GM12891 (cell line): ENCODE measurements at regions not wholly inside any gene's neighbourhood (a gene's known extent, or its start where the extent isn't known, plus 50 kb on each side); places are given as distances from the start of the nearest gene placed in this dataset.

ENCODE experiments used
- PAX5 ChIP-seq: IDR thresholded peaks from 2 replicates; pipeline ENCODE4 v1.6.1; 2011; ENCODE audit warnings: low read length, moderate library complexity, mild to moderate bottlenecking; ENCODE audit not compliant: insufficient read depth, severe bottlenecking
- POLR2A ChIP-seq: IDR thresholded peaks from 2 replicates; pipeline ENCODE4 v1.6.1; 2011; ENCODE audit warnings: low read depth, low read length, control low read depth
- POLR2AphosphoS5 ChIP-seq: IDR thresholded peaks from 2 replicates; pipeline ENCODE4 v1.6.1; 2011; ENCODE audit warnings: low read depth, low read length, control low read depth
- POU2F2 ChIP-seq: IDR thresholded peaks from 2 replicates; pipeline ENCODE4 v1.6.1; 2011; ENCODE audit warnings: low read depth, mild to moderate bottlenecking, control low read depth, low read length, moderate library complexity
- SPI1 ChIP-seq: IDR thresholded peaks from 2 replicates; pipeline ENCODE4 v1.6.1; 2011; ENCODE audit warnings: low read depth, low read length, control low read depth
- TAF1 ChIP-seq: IDR thresholded peaks from 2 replicates; pipeline ENCODE4 v1.6.1; 2011; ENCODE audit warnings: low read depth, low read length, control low read depth

DNA sequence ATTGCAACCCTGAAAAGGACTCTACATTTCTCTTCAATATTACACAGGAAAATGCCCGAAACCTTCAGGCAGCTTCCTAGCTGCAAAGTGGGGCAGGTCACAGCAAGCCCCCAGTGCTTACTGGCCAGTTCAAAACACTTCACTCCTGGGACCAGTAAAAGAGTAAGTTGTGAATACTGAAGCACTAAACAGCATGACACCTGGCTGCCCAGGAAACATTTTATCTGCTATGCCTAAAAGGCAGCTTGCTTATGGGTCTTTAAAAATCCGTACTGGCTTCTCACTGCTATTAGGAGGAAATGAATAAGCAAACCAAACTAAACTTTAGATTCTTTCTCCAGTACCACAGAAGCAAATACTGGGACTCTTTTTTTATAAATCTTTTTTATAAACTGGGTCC, 457.9 kb upstream of the ALCAM start:
- TF ChIP-seq POLR2AphosphoS5 (no peak), TAF1 (no peak), POLR2A (no peak), SPI1 (no peak), POU2F2 (no peak), PAX5 (no peak)
